NCI-H146 (cell line): ENCODE measurements at regions not wholly inside any gene's neighbourhood (a gene's known extent, or its start where the extent isn't known, plus 50 kb on each side); places are given as distances from the start of the nearest gene placed in this dataset.
"Not testable (repeated sequence)": the region's sequence is repeated elsewhere in the genome, so short reads cannot be mapped to it uniquely, and the experiment has no call there.

ENCODE experiments used
- DNase-seq: peaks from one replicate; lab custom pipeline; 2025; lab: John Stamatoyannopoulos, UW

- DNase-seq: no peak
These were observed 366.9 kb downstream of the FAM72C start for GRCh38 chr1:143604887-143605286.

DNA sequence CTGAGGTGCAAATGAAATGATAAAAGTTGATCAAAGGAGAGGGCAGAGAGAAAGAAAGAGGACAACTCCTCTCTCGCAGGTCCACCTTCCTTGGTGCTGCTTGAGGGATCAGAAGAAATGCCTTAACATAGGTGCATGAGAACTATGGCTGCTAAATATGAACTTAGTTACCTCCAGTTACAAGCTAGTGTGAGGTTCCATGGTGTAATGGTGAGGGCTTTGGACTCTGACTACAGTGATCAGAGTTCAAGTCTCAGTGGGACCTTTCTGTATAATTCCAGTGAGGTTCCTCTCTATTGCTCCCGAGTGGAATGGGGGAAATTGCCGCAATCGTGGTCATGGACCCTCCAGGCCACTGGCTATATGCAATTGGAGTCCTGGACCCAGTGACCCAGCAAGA is 387.3 kb downstream of the FAM72C start:
- no peak for DNase-seq

- no peak for DNase-seq
These were observed 396.8 kb downstream of the FAM72C start for GRCh38 chr1:143574891-143575520.

- not testable (repeated sequence) for DNase-seq
These were observed 399.1 kb downstream of the FAM72C start for GRCh38 chr1:143572661-143573060.

- DNase-seq: not testable (repeated sequence)
These were observed 408.0 kb downstream of the FAM72C start for GRCh38 chr1:143563761-143564160.

DNA sequence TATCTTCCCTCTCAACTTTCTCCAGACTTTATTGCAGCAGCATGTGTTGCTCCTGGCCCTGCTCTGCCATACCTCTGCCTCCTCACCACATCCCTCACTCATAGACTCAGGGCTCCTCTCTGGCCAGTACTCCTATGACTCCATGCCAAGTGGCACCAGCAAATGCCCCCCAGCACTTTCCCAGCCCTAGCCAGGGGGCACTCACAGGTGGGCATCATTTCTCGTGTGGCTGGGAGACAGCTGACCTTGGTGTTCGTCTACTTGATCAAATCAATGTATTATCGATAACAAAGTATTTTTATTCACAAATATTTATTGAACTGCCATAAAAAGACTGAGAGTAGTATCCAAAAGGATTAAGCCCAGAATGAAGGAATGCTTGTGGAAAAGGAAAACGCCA is 418.2 kb downstream of the FAM72C start:
- DNase-seq: no peak

DNA sequence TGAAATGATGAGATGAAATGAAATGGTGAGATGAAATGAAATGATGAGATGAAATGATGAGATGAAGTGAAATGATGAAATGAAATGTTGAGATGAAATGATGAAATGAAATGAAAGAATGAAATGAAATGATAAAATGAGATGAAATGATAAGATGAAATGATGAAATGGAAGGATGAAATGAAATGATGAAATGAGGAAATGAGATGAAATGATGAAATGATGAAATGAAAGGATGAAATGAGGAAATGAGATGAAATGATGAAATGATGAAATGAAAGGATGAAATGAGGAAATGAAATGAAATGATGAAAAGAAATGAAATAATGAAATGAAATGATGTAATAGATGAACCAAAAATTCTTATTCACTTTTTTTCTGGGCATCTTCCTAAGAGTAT is 467.1 kb downstream of the FAM72C start:
- DNase-seq: not testable (repeated sequence)

DNA sequence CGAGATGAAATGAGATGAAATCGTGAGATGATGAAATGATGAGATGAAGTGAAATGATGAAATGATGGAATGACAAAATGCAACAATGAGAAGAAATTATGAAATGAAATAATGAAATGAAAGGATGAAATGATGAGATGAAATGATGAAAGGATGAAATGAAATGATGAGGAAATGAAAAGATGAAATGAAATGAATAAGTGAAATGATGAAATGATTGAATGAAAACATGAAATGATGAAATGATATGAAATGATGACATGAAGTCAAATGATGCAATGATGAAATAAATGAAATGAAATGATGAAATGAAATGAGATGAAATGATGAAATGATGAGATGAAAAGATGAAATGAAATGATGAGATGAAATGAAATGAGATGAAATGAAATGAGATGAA is 467.7 kb downstream of the FAM72C start:
- not testable (repeated sequence) for DNase-seq

DNA sequence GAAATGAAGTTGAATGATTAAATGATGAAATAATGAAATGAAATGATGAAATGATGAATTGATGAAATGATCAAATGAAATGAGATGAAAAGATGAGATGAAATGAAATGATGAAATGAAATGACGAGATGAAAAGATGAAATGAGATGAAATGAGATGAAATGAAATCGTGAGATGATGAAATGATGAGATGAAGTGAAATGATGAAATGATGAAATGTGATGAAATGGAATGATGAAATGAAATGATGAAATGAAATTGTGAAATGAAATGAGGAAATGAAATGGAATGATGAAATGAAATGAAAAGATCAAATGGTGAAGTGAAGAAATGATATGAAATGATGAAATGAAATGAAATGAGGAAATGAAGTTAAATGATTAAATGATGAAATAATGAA is 468.7 kb downstream of the FAM72C start:
- DNase-seq: not testable (repeated sequence)

DNA sequence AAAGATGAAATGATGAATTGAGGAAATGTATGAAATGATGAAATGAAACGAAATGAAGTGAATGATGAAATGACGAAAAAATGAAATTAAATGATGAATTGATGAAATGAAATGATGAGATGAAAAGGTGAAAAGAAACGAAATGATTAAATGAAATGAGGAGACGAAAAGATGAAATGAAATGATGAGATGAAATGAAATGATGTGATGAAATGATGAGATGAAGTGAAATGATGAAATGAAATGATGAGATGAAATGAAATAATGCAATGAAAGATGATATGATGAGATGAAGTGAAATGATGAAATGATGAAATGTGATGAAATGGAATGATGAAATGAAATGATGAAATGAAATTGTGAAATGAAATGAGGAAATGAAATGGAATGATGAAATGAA is 469.7 kb downstream of the FAM72C start:
- not testable (repeated sequence) for DNase-seq

GRCh38 chr1:143498059-143498749 is 473.6 kb downstream of the FAM72C start:
- DNase-seq: not testable (repeated sequence)

DNA sequence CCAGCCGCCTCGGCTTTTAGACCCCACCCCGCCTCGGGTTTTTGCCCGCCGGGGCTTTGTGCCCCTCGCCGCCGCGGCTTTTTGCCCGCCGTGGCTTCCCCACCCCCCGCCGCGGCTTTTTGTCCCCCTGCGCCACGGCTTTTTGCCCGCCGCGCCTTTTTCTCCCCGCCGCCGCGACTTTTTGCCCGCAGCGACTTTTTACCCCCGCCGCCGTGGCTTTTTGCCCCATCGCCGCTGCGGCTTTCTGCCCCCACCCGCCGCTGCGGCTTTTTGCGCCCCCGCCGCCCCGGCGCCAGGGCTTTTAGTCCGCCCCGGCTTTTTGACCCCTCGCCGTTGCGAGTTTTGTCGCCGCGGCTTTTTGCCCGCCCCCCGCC is 474.4 kb downstream of the FAM72C start:
- DNase-seq: no peak

- not testable (repeated sequence) for DNase-seq
These were observed 475.0 kb downstream of the FAM72C start for GRCh38 chr1:143496526-143497373.
